WERI-Rb-1 (cell line): ENCODE measurements at regions not wholly inside any gene's neighbourhood (a gene's known extent, or its start where the extent isn't known, plus 50 kb on each side); places are given as distances from the start of the nearest gene placed in this dataset.

Experiments
- DNase-seq: peaks from one replicate; pipeline ENCODE4 v3.0.0-alpha.2; 2020
- H3K27ac ChIP-seq: fragments of 250-450 bp; sonication (Bioruptor Pico); 2 replicates; pipeline ENCODE4 v1.5.1; 2020; ENCODE audit warnings: mild to moderate bottlenecking, moderate library complexity
- H3K27me3 ChIP-seq: fragments of 250-450 bp; sonication (Bioruptor Pico); 2 replicates; pipeline ENCODE4 v1.5.1; 2021; ENCODE audit warnings: mild to moderate bottlenecking, low read depth, moderate library complexity; ENCODE audit not compliant: insufficient read depth, severe bottlenecking
- H3K36me3 ChIP-seq: fragments of 250-450 bp; sonication (Bioruptor Pico); 2 replicates; pipeline ENCODE4 v1.5.1; 2020; ENCODE audit warnings: mild to moderate bottlenecking, moderate library complexity
- H3K4me3 ChIP-seq: 2 replicates; pipeline ENCODE4 v1.5.1; 2011; ENCODE audit warnings: low read depth, mild to moderate bottlenecking, control low read depth, low read length
- H3K9me3 ChIP-seq: fragments of 250-450 bp; sonication (Bioruptor Pico); 2 replicates; pipeline ENCODE4 v1.5.1; 2021; ENCODE audit warnings: mild to moderate bottlenecking, moderate library complexity; ENCODE audit not compliant: severe bottlenecking
- TF ChIP-seq, protein P1 (sequence below): IDR thresholded peaks from 2 replicates; pipeline ENCODE4 v1.5.1; 2011; ENCODE audit warnings: low read depth, mild to moderate bottlenecking, control low read depth, inconsistent platforms, low read length

DNA sequence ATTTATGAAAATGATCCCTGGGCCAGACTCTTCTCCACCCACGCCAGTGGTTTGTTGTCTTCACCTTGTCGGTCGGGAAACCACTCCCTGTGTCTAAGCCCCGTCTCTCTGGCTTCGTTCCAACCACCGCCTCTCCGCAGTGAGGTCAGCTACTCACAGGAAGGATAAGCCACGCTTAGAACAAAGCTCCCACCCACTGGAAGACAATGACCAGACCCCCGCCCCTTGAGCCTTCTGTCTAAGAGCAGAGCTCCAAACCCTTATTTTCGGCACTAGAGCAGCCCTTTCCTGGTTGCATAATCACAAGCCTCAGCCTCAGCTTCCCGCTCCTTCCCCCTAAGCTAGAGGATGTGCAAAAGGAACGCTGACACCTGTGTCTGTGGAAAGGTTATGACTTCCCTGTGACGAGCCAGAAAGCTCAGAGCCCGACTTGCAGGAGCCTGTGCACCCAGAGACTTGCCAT is 114.9 kb upstream of the MEF2A start:
- Histone ChIP-seq H3K4me3 (no peak overlapping the region), H3K36me3 (no peaks in the 10 kb centered on the region), H3K27me3 (no peaks in the 10 kb centered on the region), H3K9me3 (no peaks in the 10 kb centered on the region), H3K27ac (no peak overlapping the region)
- peak; percentile 8 for DNase-seq
- TF ChIP-seq, protein P1, sequence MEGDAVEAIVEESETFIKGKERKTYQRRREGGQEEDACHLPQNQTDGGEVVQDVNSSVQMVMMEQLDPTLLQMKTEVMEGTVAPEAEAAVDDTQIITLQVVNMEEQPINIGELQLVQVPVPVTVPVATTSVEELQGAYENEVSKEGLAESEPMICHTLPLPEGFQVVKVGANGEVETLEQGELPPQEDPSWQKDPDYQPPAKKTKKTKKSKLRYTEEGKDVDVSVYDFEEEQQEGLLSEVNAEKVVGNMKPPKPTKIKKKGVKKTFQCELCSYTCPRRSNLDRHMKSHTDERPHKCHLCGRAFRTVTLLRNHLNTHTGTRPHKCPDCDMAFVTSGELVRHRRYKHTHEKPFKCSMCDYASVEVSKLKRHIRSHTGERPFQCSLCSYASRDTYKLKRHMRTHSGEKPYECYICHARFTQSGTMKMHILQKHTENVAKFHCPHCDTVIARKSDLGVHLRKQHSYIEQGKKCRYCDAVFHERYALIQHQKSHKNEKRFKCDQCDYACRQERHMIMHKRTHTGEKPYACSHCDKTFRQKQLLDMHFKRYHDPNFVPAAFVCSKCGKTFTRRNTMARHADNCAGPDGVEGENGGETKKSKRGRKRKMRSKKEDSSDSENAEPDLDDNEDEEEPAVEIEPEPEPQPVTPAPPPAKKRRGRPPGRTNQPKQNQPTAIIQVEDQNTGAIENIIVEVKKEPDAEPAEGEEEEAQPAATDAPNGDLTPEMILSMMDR: no peak

- Histone ChIP-seq H3K27me3 (no peaks in the 10 kb centered on the region), H3K36me3 (no peaks in the 10 kb centered on the region), H3K27ac (no peak overlapping the region), H3K9me3 (no peaks in the 10 kb centered on the region), H3K4me3 (no peak overlapping the region)
- no peak for DNase-seq
- TF ChIP-seq, protein P1: no peak
Measured at GRCh38 chr15:99451484-99451883, 114.3 kb upstream of the MEF2A start.

- no peaks in the 10 kb centered on the region for H3K9me3 ChIP-seq
- DNase-seq: no peak
- H3K4me3 ChIP-seq: no peak overlapping the region
- TF ChIP-seq, protein P1: no peak
- H3K36me3 ChIP-seq: no peaks in the 10 kb centered on the region
- no peaks in the 10 kb centered on the region for H3K27me3 ChIP-seq
- H3K27ac ChIP-seq: no peak overlapping the region; the same call in 1 of the 2 replicates
Measured at GRCh38 chr15:99452010-99452409, 113.8 kb upstream of the MEF2A start.

GRCh38 chr15:99452728-99453636 is 112.8 kb upstream of the MEF2A start:
- TF ChIP-seq, protein P1: no peak
- Histone ChIP-seq H3K27ac (peak overlapping the region; percentile 44), H3K27me3 (no peaks in the 10 kb centered on the region), H3K4me3 (no peak overlapping the region), H3K36me3 (no peaks in the 10 kb centered on the region), H3K9me3 (no peaks in the 10 kb centered on the region)
- DNase-seq: peak; percentile 71

GRCh38 chr15:99453637-99454030 is 112.2 kb upstream of the MEF2A start:
- Histone ChIP-seq H3K27me3 (no peaks in the 10 kb centered on the region), H3K36me3 (no peaks in the 10 kb centered on the region), H3K9me3 (no peaks in the 10 kb centered on the region), H3K4me3 (no peak overlapping the region), H3K27ac (no peak overlapping the region)
- TF ChIP-seq, protein P1: no peak
- DNase-seq: peak; percentile 4
